Epithelial cell of proximal tubule (primary cell): ENCODE measurements at regions not wholly inside any gene's neighbourhood (a gene's known extent, or its start where the extent isn't known, plus 50 kb on each side); places are given as distances from the start of the nearest gene placed in this dataset.

Experiments used
- DNase-seq: peaks from one replicate; pipeline ENCODE4 v3.0.0-alpha.2; 2011; ENCODE audit warnings: low read depth
- H3K4me3 ChIP-seq: 2 replicates; pipeline ENCODE4 v1.5.1; 2011; ENCODE audit warnings: low read depth, mild to moderate bottlenecking, low read length
- TF ChIP-seq, protein P1 (sequence below): conservative IDR thresholded peaks from 2 replicates; pipeline ENCODE4 v1.5.1; 2012; ENCODE audit warnings: low read depth, mild to moderate bottlenecking, low read length

DNA sequence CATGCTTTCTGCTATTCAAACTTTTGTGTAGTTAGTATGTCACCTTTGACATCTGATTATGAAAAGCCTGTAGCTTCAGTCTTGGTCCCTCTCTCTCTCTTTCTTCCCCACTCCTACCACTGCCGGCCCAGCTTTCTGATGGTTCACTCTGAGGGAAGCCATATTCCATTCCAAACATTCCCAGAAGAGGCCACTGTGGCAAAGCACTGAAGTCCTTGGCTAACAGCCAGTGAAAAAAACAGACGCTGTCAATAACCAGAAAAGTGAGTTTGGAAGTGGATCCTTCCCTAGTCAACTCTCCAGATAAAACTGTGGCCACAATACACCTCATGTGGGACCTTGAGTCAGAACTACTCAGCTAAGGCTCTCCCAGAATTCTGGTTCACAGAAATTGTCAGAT, 950.7 kb upstream of the PHF14 start:
- DNase-seq = no peak
- H3K4me3 ChIP-seq = no peak overlapping the region
- TF ChIP-seq, protein P1, sequence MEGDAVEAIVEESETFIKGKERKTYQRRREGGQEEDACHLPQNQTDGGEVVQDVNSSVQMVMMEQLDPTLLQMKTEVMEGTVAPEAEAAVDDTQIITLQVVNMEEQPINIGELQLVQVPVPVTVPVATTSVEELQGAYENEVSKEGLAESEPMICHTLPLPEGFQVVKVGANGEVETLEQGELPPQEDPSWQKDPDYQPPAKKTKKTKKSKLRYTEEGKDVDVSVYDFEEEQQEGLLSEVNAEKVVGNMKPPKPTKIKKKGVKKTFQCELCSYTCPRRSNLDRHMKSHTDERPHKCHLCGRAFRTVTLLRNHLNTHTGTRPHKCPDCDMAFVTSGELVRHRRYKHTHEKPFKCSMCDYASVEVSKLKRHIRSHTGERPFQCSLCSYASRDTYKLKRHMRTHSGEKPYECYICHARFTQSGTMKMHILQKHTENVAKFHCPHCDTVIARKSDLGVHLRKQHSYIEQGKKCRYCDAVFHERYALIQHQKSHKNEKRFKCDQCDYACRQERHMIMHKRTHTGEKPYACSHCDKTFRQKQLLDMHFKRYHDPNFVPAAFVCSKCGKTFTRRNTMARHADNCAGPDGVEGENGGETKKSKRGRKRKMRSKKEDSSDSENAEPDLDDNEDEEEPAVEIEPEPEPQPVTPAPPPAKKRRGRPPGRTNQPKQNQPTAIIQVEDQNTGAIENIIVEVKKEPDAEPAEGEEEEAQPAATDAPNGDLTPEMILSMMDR = peak; percentile 37

DNA sequence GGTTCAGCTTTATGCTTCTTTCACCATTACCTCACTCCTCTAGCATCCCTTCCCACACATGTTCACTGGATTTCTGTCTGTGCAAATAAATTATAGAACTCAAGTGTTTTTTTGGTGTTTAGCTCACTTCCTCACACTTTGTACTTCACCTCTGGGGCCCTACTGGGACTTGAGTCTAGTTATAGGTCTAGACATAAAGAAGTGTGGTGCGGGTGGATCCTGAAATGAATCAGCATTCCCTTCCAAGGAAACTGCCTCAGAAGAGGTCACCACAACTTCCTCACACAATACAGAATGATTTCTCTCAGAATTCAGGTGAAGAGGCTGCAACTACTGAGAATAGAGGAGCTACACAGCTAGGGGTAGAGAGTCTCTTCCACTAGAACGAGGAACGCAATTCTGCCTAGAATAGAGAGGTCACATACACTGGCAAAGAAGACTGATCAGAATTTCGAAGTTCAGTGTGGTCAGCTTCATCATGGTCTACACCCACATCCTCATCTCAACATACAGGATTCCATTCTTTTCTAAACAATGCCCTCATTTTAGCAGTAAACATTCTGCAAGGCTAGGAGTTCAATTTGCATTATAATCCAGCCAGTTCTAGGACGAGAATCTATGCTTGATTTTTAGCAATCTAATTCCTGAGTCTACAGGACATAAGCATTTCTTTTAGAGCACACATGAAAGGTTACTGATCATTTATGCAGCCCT, 938.7 kb upstream of the PHF14 start:
- DNase-seq = no peak
- no peak overlapping the region for H3K4me3 ChIP-seq
- TF ChIP-seq, protein P1 = no peak

DNA sequence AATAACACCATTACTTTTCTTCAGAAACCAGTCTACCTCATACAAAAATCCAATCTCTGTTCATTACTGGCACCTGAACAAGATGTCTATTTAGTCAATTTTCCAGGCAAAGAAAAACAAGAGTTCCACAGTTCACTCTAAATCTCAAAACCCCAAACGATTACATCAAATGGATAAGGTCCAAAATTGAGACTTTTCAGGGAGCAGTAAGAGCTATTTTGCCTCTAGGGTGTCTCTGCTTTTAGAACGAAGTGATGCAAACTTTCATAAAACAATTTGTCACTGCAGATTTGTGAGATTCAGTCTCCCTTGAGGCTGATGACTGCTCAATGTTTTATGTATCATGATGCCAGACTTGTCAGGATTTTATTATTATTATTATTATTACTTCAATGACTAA, 937.0 kb upstream of the PHF14 start:
- TF ChIP-seq, protein P1 = no peak
- H3K4me3 ChIP-seq = no peak overlapping the region
- DNase-seq = no peak

DNA sequence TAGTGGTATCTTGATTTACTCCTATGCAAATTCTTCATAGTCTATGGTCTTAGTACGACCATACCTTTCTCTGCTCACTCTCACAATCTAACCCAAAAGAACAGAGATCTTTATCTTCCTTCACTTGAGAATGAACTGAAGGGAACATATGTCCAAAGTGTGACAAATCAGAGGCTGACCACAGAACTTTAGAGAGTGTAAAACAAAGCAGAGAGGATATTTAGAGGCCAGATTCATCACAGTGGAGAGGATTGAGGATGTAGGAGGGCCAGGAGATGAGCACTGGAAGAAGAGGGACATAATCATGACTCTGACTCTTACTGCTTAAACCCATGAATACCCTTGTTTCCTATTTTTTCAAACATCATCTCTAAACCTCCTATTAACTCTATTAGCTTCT, 935.3 kb upstream of the PHF14 start:
- H3K4me3 ChIP-seq = no peak overlapping the region
- DNase-seq = no peak
- TF ChIP-seq, protein P1 = no peak

DNA sequence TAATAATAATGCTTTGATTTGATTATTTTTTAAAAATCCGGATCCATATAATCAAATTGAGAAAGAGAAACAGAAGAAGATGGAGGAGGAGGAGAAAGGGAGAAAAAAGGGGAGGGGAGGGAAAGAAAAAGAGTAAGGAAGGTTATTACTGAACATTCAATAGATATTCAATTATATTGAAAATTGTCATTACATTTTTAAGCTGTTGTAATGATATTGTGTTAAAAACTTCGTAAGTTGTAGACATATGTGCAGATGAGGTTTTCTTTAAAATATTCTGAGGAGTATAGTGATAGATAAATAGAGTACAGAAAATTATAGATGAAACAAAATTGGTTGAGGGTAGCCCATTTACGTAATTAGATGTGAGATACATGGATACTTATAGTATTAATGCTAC, 933.0 kb upstream of the PHF14 start:
- DNase-seq = no peak
- TF ChIP-seq, protein P1 = no peak
- no peak overlapping the region for H3K4me3 ChIP-seq

DNA sequence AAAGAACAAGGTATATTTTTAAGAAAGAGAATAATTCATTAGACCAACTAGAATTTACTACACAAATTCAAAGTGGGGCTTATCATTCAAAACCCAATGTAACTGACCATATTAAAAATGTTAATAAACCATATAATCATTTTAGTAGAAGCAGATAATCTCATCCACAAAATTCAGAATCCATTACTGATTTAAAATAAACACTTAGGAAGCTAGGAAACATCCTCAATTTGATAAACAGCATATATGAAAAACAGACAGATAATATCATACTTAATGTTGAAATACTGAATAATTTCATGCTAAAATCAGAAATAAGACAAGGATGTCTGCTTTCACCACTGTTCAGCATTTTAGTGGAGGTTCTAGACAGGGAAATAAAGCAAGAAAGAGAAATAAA, 902.8 kb upstream of the PHF14 start:
- H3K4me3 ChIP-seq = no peak overlapping the region
- TF ChIP-seq, protein P1 = no peak
- no peak for DNase-seq

DNA sequence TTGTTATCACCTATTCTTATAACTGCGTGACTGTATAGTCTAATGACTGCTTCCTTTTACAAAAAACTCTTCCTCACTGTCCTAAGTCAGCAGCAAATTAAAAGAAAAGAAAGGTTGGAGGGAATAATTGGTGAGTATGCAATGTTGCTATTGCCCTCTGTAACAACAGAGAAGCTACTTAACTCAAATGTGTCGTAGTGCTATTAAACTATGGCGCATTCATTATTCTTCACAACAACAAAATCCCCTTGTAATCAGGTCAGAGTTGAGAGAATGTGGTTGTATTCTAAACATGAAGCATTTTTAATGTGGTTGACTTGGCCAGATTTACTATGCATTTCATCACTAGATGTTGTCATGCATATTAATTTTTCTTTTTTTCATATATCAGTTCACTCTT, 897.8 kb upstream of the PHF14 start:
- no peak overlapping the region for H3K4me3 ChIP-seq
- no peak for DNase-seq
- TF ChIP-seq, protein P1 = no peak
